PC-9 (cell line): ENCODE measurements at regions not wholly inside any gene's neighbourhood (a gene's known extent, or its start where the extent isn't known, plus 50 kb on each side); places are given as distances from the start of the nearest gene placed in this dataset.

Source experiments
- BruUV-seq: library from RNA; stranded (reverse); fragments of 400-500 nt; replicated peaks from 2 replicates; lab custom pipeline; 2021; lab: Mats Ljungman, UMichigan
- CTCF ChIA-PET: fragments of 300-600 bp; sonication (Branson Sonifier 250); formaldehyde crosslinking; loops from one replicate; lab custom pipeline; 2022; ENCODE audit warnings: antibody characterized with exemption; lab: Charles Lee
- POLR2A ChIA-PET: fragments of 300-600 bp; sonication (Branson Sonifier 250); formaldehyde crosslinking; loops from one replicate; lab custom pipeline; 2022; ENCODE audit warnings: antibody characterized with exemption; ENCODE audit not compliant: unreplicated experiment; lab: Charles Lee
- DNase-seq, 2 experiments: peaks; one replicate each; pipeline versions ENCODE4 v3.0.0 to v3.0.0-alpha.2; 2015 to 2022; ENCODE audit warnings: mixed read lengths in 1 of 2
- H2AFZ ChIP-seq: fragments of 200-600 bp; sonication (generic); 2 replicates; pipeline ENCODE4 v1.8.1; 2017; ENCODE audit warnings: antibody characterized with exemption
- H3F3A ChIP-seq: fragments of 200-600 bp; sonication (generic); 2 replicates; pipeline ENCODE4 v1.8.1; 2017; ENCODE audit warnings: antibody characterized with exemption, mild to moderate bottlenecking, low read depth; ENCODE audit not compliant: insufficient read depth
- H3K27ac ChIP-seq: fragments of 200-600 bp; sonication (generic); 2 replicates; pipeline ENCODE4 v1.6.1; 2016; ENCODE audit warnings: mixed run types
- H3K27me3 ChIP-seq: fragments of 200-600 bp; sonication (generic); 2 replicates; pipeline ENCODE4 v1.6.1; 2016; ENCODE audit warnings: low read depth, mixed run types; ENCODE audit not compliant: insufficient read depth
- H3K36me3 ChIP-seq: fragments of 200-600 bp; sonication (generic); 2 replicates; pipeline ENCODE4 v1.6.1; 2016; ENCODE audit warnings: low read depth, mixed run types
- H3K4me1 ChIP-seq: fragments of 200-600 bp; sonication (generic); replicated peaks from 2 replicates; pipeline ENCODE4 v1.6.1; 2016; ENCODE audit warnings: mixed run types; ENCODE audit not compliant: insufficient read depth
- H3K4me2 ChIP-seq: fragments of 200-600 bp; sonication (generic); 2 replicates; pipeline ENCODE4 v1.6.1; 2017; ENCODE audit warnings: mixed run types
- H3K4me3 ChIP-seq: fragments of 200-600 bp; sonication (generic); 2 replicates; pipeline ENCODE4 v1.6.1; 2016; ENCODE audit warnings: mixed run types
- H3K79me2 ChIP-seq: fragments of 200-600 bp; sonication (generic); 2 replicates; pipeline ENCODE4 v1.6.1; 2017; ENCODE audit warnings: low read depth, mixed run types
- H3K9me2 ChIP-seq: fragments of 200-600 bp; sonication (generic); 2 replicates; pipeline ENCODE4 v1.8.1; 2017; ENCODE audit warnings: mild to moderate bottlenecking; ENCODE audit not compliant: insufficient read depth
- H3K9me3 ChIP-seq: fragments of 200-600 bp; sonication (generic); 2 replicates; pipeline ENCODE4 v1.8.1; 2016; ENCODE audit warnings: low read depth; ENCODE audit not compliant: insufficient read depth
- H4K20me1 ChIP-seq: fragments of 200-600 bp; sonication (generic); 2 replicates; pipeline ENCODE4 v1.8.1; 2017; ENCODE audit not compliant: insufficient read depth
- EZH2 ChIP-seq: fragments of 200-600 bp; sonication (generic); IDR thresholded peaks from 2 replicates; pipeline ENCODE4 v1.8.0; 2017; ENCODE audit warnings: antibody characterized with exemption, low read depth
- intact Hi-C: fragments of 100-400 bp; cut with micrococcal nuclease; formaldehyde crosslinking; loops from one replicate; pipeline ENCODE4 v1.10.0; 2022; ENCODE audit not compliant: unreplicated experiment
- TF ChIP-seq, protein P1 (sequence below): fragments of 200-600 bp; sonication (generic); conservative IDR thresholded peaks from 2 replicates; pipeline ENCODE4 v1.6.1; 2017; ENCODE audit warnings: mixed run types, antibody characterized with exemption, mild to moderate bottlenecking, moderate library complexity

DNA sequence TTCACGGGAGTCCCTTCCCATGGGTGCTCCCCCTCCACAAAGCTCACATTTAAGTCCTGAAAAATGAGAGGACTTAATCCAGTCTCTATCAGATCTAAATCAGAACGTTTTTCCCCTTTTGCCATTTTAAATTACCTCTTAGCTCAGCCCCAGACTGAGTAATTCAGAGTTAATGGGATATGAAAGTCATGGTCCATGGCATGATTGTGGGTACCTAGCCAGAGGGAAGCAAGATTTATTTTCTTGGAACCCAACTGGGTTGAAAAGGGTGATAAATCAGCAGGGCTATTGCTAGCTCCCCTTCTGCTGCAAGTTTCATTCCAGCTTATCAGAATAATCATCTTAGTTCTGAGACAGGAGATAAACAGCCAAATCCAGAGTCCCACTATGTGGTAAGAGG lies 320.2 kb upstream of the CHD6 start:
- no peaks in the 10 kb centered on the region for H3K36me3 ChIP-seq
- no peak overlapping the region for H3K27ac ChIP-seq
- H3K27me3 ChIP-seq: no peaks in the 10 kb centered on the region
- no peaks in the 10 kb centered on the region for H4K20me1 ChIP-seq
- no peak overlapping the region for H2AFZ ChIP-seq
- POLR2A ChIA-PET: no interaction called here
- intact Hi-C loops: no loop called here
- no peak for DNase-seq
- H3K4me1 ChIP-seq: no peaks in the 10 kb centered on the region
- CTCF ChIA-PET: no interaction called here
- no peaks in the 10 kb centered on the region for H3K79me2 ChIP-seq
- H3F3A ChIP-seq: no peaks in the 10 kb centered on the region
- H3K4me3 ChIP-seq: no peak overlapping the region
- no peak overlapping the region for H3K4me2 ChIP-seq
- no peaks in the 10 kb centered on the region for H3K9me2 ChIP-seq
- BruUV-seq: no TSS peak
- TF ChIP-seq, protein P1, sequence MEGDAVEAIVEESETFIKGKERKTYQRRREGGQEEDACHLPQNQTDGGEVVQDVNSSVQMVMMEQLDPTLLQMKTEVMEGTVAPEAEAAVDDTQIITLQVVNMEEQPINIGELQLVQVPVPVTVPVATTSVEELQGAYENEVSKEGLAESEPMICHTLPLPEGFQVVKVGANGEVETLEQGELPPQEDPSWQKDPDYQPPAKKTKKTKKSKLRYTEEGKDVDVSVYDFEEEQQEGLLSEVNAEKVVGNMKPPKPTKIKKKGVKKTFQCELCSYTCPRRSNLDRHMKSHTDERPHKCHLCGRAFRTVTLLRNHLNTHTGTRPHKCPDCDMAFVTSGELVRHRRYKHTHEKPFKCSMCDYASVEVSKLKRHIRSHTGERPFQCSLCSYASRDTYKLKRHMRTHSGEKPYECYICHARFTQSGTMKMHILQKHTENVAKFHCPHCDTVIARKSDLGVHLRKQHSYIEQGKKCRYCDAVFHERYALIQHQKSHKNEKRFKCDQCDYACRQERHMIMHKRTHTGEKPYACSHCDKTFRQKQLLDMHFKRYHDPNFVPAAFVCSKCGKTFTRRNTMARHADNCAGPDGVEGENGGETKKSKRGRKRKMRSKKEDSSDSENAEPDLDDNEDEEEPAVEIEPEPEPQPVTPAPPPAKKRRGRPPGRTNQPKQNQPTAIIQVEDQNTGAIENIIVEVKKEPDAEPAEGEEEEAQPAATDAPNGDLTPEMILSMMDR: no peak
- no peak for TF ChIP-seq EZH2
- no peaks in the 10 kb centered on the region for H3K9me3 ChIP-seq

DNA sequence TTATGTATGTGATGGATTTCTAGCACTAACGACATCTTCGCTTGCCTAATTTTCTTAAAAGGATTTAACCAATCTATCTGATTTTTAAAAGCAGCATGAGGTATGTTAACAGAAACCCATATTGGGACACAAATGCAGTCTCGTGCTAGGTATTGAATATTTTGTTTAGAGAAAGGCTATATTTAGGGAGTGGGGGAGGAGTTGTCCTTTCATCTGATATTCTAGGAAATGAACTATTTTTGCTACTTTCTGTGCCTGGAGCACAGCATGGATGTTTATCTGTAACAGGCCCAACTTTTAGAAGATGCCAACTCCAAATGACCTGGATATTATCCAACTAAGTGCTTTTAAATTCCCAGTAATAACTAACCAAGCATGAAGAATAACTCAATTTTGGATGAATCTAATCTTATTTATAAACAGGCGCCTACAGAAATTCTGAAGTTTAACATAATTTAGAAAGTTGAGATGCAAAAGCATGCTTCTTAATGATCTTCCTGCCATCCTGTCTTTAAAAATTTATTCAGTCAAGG lies 317.1 kb upstream of the CHD6 start:
- no peak for DNase-seq
- ChIA-PET POLR2A (no interaction called here), CTCF (no interaction called here)
- no TSS peak for BruUV-seq
- H3K4me2 ChIP-seq: no peak overlapping the region
- no peaks in the 10 kb centered on the region for H3K27me3 ChIP-seq
- no peaks in the 10 kb centered on the region for H3K4me1 ChIP-seq
- no peaks in the 10 kb centered on the region for H3K36me3 ChIP-seq
- no peaks in the 10 kb centered on the region for H3K9me2 ChIP-seq
- no peaks in the 10 kb centered on the region for H3K9me3 ChIP-seq
- no peak overlapping the region for H3K27ac ChIP-seq
- intact Hi-C loops: no loop called here
- no peak overlapping the region for H3K4me3 ChIP-seq
- no peaks in the 10 kb centered on the region for H3F3A ChIP-seq
- H4K20me1 ChIP-seq: no peaks in the 10 kb centered on the region
- no peak overlapping the region for H2AFZ ChIP-seq
- TF ChIP-seq, protein P1: no peak
- TF ChIP-seq EZH2: no peak
- H3K79me2 ChIP-seq: no peaks in the 10 kb centered on the region

DNA sequence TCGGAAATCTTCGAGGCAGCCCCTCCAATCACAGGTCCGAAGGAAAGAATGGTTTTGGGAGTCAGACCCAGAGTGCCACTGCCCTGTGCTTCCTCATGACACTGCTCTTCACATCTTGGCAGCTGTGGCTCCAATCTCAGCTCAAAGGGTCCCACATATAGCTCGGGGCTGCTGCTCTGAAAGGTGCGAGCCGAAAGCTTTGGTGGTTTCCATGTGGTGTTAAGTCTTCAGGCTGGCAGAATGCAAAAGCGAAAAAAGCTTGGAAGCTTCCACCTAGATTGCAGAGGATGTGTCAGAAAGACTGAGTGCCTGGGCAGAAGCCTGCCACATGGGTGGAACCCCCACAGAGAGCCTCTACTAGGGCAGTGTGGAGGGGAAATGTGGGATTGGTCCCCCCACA lies 314.3 kb upstream of the CHD6 start:
- POLR2A ChIA-PET: no interaction called here

More for the DNA sequence above, 314.3 kb upstream of the CHD6 start:
- Histone ChIP-seq H3K4me3 (no peak overlapping the region), H3K9me3 (no peaks in the 10 kb centered on the region), H3K4me1 (no peaks in the 10 kb centered on the region), H3K36me3 (no peaks in the 10 kb centered on the region), H3K4me2 (no peak overlapping the region), H2AFZ (no peak overlapping the region), H3K9me2 (no peaks in the 10 kb centered on the region), H3F3A (no peaks in the 10 kb centered on the region), H3K27me3 (no peaks in the 10 kb centered on the region), H3K79me2 (no peaks in the 10 kb centered on the region), H4K20me1 (no peaks in the 10 kb centered on the region), H3K27ac (no peak overlapping the region)
- TF ChIP-seq EZH2: no peak
- TF ChIP-seq, protein P1: no peak
- intact Hi-C loops: no loop called here
- CTCF ChIA-PET: no interaction called here
- BruUV-seq: no TSS peak
- DNase-seq: no peak
